Ovary (tissue), 7 donors: ENCODE measurements at regions not wholly inside any gene's neighbourhood (a gene's known extent, or its start where the extent isn't known, plus 50 kb on each side); places are given as distances from the start of the nearest gene placed in this dataset.

Experiments used
- DNase-seq, 5 donors: peaks; one replicate each; pipeline ENCODE4 v3.0.0-alpha.2; 2019 to 2020
- H3K27ac ChIP-seq, 2 donors: fragments of 200-600 bp; one replicate each; pipeline versions ENCODE4 v1.5.1 to v1.8.0; 2019 to 2022
- H3K27me3 ChIP-seq: fragments of 200-600 bp; one replicate; pipeline ENCODE4 v1.8.0; 2022
- H3K36me3 ChIP-seq: fragments of 200-600 bp; sonication (generic); one replicate; pipeline ENCODE4 v1.5.1; 2019
- H3K4me1 ChIP-seq: one replicate; pipeline ENCODE4 v1.8.1; 2013; ENCODE audit warnings: mild to moderate bottlenecking, moderate library complexity; ENCODE audit not compliant: insufficient read depth
- H3K4me3 ChIP-seq: fragments of 200-600 bp; sonication (generic); one replicate; pipeline ENCODE4 v1.5.1; 2017
- H3K9me3 ChIP-seq, 2 donors: fragments of 200-600 bp in 1 of 2; sonication (generic) in 1 of 2; one replicate each; pipeline versions ENCODE4 v1.5.1 to v1.8.1; 2013 to 2019; ENCODE audit warnings: mild to moderate bottlenecking in 1 of 2, moderate library complexity in 1 of 2
- CTCF ChIP-seq, 3 donors: fragments of 450-650 bp in 2 of 3; fragments of 200-600 bp in 1 of 3; IDR thresholded peaks; one replicate each; pipeline versions ENCODE4 v1.5.1 to v1.8.0; 2016 to 2022; ENCODE audit warnings: antibody characterized with exemption in 3 of 3, mild to moderate bottlenecking in 1 of 3
- EP300 ChIP-seq: sonication (generic); formaldehyde crosslinking; IDR thresholded peaks from one replicate; pipeline ENCODE4 v1.6.1; 2017; ENCODE audit warnings: antibody characterized with exemption
- POLR2A ChIP-seq: fragments of 450-650 bp; IDR thresholded peaks from one replicate; pipeline ENCODE4 v1.6.1; 2017; ENCODE audit warnings: antibody characterized with exemption, mild to moderate bottlenecking, moderate library complexity
- WGBS, 3 donors: extraction: QIAGEN DNeasy Blood & Tissue Kit in 1 of 3; methylation state at CpG; one replicate each; pipeline versions ENCODE4 v1.1.5 to v1.1.7; 2013 to 2017; 5-methylcytosine and 5-hydroxymethylcytosine counted together
- intact Hi-C, 4 donors: fragments of 100-400 bp; cut with DNase I; formaldehyde crosslinking; loops; one replicate each; pipeline versions ENCODE4 v1.11.0 to v1.15.1; 2022 to 2023
- donor health status: DM: no; HTN: no; CAD: no; lungs with moderate emphysema.
- donor health status: DM: no; HTN: no; CAD: no.
- donor health status: Bipolar disorder and iron deficiency.
- donor health status: DM: no; HTN: no; CAD: no.
- donor health status: DM: yes; HTN: yes; CAD: no.

GRCh38 chr12:89858718-89859117, 150.1 kb upstream of the ATP2B1 start:
- Histone ChIP-seq H3K27me3 (no peaks in the 10 kb centered on the region), H3K27ac (no peak overlapping the region), H3K36me3 (no peaks in the 10 kb centered on the region), H3K9me3 (no peaks in the 10 kb centered on the region), H3K4me3 (no peak overlapping the region), H3K4me1 (no peaks in the 10 kb centered on the region)
- no peak for DNase-seq
- TF ChIP-seq EP300 (no peak), CTCF (IDR thresholded peaks at IDR 0.05) (no peak), POLR2A (no peak)
- 84 to 90% (median 88%) methylated on average over 3 of the region's 3 CpGs for WGBS, 3 donors
- intact Hi-C loops, result no loop called here

GRCh38 chr12:89857652-89858274, 149.1 kb upstream of the ATP2B1 start:
- WGBS, 3 donors, result 90 to 91% (median 91%) methylated on average over 6 of the region's 6 CpGs
- Histone ChIP-seq H3K9me3 (no peaks in the 10 kb centered on the region), H3K27me3 (no peaks in the 10 kb centered on the region), H3K27ac (no peak overlapping the region), H3K4me3 (no peak overlapping the region), H3K4me1 (no peaks in the 10 kb centered on the region), H3K36me3 (no peaks in the 10 kb centered on the region)
- no peak for TF ChIP-seq EP300
- TF ChIP-seq CTCF (IDR thresholded peaks at IDR 0.05), result no peak
- no peak for TF ChIP-seq POLR2A
- intact Hi-C loops, result no loop called here
- no peak for DNase-seq

- Histone ChIP-seq H3K27me3 (no peaks in the 10 kb centered on the region), H3K4me1 (no peaks in the 10 kb centered on the region), H3K36me3 (no peaks in the 10 kb centered on the region), H3K9me3 (no peaks in the 10 kb centered on the region), H3K27ac (no peak overlapping the region), H3K4me3 (no peak overlapping the region)
- no peak for DNase-seq
- TF ChIP-seq POLR2A (no peak), EP300 (no peak), CTCF (IDR thresholded peaks at IDR 0.05) (no peak)
- intact Hi-C loops, result no loop called here
- 81 to 92% (median 82%) methylated on average over 1 of the region's 1 CpG for WGBS, 3 donors
Measured at GRCh38 chr12:89856431-89856830, 147.8 kb upstream of the ATP2B1 start.

- no peaks in the 10 kb centered on the region for H3K36me3 ChIP-seq
- WGBS, 3 donors, result 57 to 59% (median 57%) methylated on average over 8 of the region's 8 CpGs
- H3K4me3 ChIP-seq, result no peak overlapping the region
- TF ChIP-seq EP300, result no peak
- TF ChIP-seq POLR2A, result no peak
- TF ChIP-seq CTCF (IDR thresholded peaks at IDR 0.05), result no peak
- no peaks in the 10 kb centered on the region for H3K9me3 ChIP-seq
- no peak overlapping the region for H3K27ac ChIP-seq
- no peaks in the 10 kb centered on the region for H3K27me3 ChIP-seq
- H3K4me1 ChIP-seq, result no peaks in the 10 kb centered on the region
- no peak for DNase-seq
- intact Hi-C loops, result no loop called here
Measured at GRCh38 chr12:89848732-89849131, 140.1 kb upstream of the ATP2B1 start.
